ENCODE measurements at regions not wholly inside any gene's neighbourhood (a gene's known extent, or its start where the extent isn't known, plus 50 kb on each side); places are given as distances from the start of the nearest gene placed in this dataset.

- no peak overlapping the region for H3K4me3 ChIP-seq (ENCODE audit: low read length)
- POLR2A ChIA-PET, result no interaction called here
- Mint-ChIP-seq H3K9me3 (no peaks in the 10 kb centered on the region), H3K36me3 (ENCODE audit: low read depth) (no peaks in the 10 kb centered on the region), H3K27me3 (no peaks in the 10 kb centered on the region), H3K27ac (no peak overlapping the region), H3K4me1 (ENCODE audit: low read depth) (no peaks in the 10 kb centered on the region), H3K4me3 (no peak overlapping the region)
- H3K9me3 ChIP-seq (ENCODE audit: control insufficient read depth in 1 of 2, insufficient read depth in 1 of 2, low read length in 2 of 2), result no peaks in the 10 kb centered on the region
- H3K36me3 ChIP-seq (ENCODE audit: insufficient read depth, low read length), result no peaks in the 10 kb centered on the region
- H3K27ac ChIP-seq (ENCODE audit: low read depth in 1 of 2, low read length in 2 of 2), result no peak overlapping the region
- ATAC-seq (ENCODE audit: poor library complexity) (no peak), DNase-seq (no peak)
- intact Hi-C loops (cut with DNase I, micrococcal nuclease), result no loop called here
- no peak for TF ChIP-seq CTCF (IDR thresholded peaks at IDR 0.05)
- CTCF ChIA-PET, result no interaction called here
- no peaks in the 10 kb centered on the region for H3K27me3 ChIP-seq (ENCODE audit: control insufficient read depth in 1 of 2, insufficient read depth in 2 of 2, low read length in 2 of 2)
- H3K4me1 ChIP-seq (ENCODE audit: insufficient read depth, low read length), result no peaks in the 10 kb centered on the region
Observed at GRCh38 chrX:147781844-147782243, 129.9 kb upstream of the FMR1 start.

DNA sequence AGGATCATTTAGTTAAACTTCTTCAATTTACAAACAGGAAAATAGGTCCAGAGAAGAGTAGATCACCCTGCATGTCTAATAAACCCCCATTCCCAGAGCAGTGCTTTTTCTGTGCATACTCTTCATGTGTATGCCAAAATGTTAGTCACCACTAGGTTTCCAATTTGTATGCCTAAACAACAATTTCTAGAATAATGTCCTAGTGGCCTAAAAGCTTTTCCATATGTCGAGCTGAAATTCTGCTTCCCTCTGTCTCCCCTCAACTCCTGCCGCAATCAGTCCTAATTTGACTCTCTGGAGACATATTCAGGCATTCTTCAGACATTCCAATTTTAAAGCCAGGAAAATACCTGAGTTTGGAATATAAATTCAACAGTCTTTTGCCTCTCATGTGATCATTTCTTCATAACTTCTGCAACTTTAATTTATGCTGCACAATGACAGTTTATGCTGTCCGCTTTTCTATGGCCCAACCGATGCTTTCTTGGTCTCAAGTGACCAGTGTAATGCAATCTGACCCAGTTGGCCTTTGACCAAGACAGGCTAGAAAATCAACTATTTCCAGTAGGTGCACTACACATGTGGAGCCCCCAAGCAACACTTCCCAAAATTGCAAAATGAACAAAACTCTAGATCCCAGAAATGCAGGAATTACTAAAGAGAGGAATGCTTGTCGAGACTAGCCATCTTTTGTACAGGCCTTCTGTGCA, 122.9 kb upstream of the FMR1 start:
- Histone ChIP-seq H3K36me3 (ENCODE audit: insufficient read depth, low read length) (no peaks in the 10 kb centered on the region), H3K9me3 (ENCODE audit: control insufficient read depth in 1 of 2, insufficient read depth in 1 of 2, low read length in 2 of 2) (no peaks in the 10 kb centered on the region), H3K27me3 (ENCODE audit: control insufficient read depth in 1 of 2, insufficient read depth in 2 of 2, low read length in 2 of 2) (no peaks in the 10 kb centered on the region), H3K4me1 (ENCODE audit: insufficient read depth, low read length) (no peaks in the 10 kb centered on the region), H3K27ac (ENCODE audit: low read depth in 1 of 2, low read length in 2 of 2) (no peak overlapping the region), H3K4me3 (ENCODE audit: low read length) (no peak overlapping the region)
- no peak overlapping the region for H3K4me3 Mint-ChIP-seq
- no peak for ATAC-seq (ENCODE audit: poor library complexity)
- no peaks in the 10 kb centered on the region for H3K9me3 Mint-ChIP-seq
- H3K27ac Mint-ChIP-seq, result no peak overlapping the region
- H3K27me3 Mint-ChIP-seq, result no peaks in the 10 kb centered on the region
- intact Hi-C loops (cut with DNase I, micrococcal nuclease), result no loop called here
- ChIA-PET CTCF (no interaction called here), POLR2A (no interaction called here)
- TF ChIP-seq CTCF (IDR thresholded peaks at IDR 0.05), result no peak
- DNase-seq, result no peak
- no peaks in the 10 kb centered on the region for H3K4me1 Mint-ChIP-seq (ENCODE audit: low read depth)
- H3K36me3 Mint-ChIP-seq (ENCODE audit: low read depth), result no peaks in the 10 kb centered on the region

GRCh38 chrX:147800663-147801062, 111.1 kb upstream of the FMR1 start:
- H3K27ac ChIP-seq (ENCODE audit: low read depth in 1 of 2, low read length in 2 of 2), result no peak overlapping the region
- no peak overlapping the region for H3K4me3 ChIP-seq (ENCODE audit: low read length)
- no peak for TF ChIP-seq CTCF (IDR thresholded peaks at IDR 0.05)
- Mint-ChIP-seq H3K4me1 (ENCODE audit: low read depth) (no peaks in the 10 kb centered on the region), H3K27me3 (no peaks in the 10 kb centered on the region), H3K4me3 (no peak overlapping the region), H3K9me3 (peaks cover 4% of the 10 kb centered on the region), H3K27ac (no peak overlapping the region), H3K36me3 (ENCODE audit: low read depth) (no peaks in the 10 kb centered on the region)
- CTCF ChIA-PET, result no interaction called here
- intact Hi-C loops (cut with DNase I, micrococcal nuclease), result no loop called here
- ATAC-seq (ENCODE audit: poor library complexity) (no peak), DNase-seq (no peak)
- POLR2A ChIA-PET, result no interaction called here
- H3K27me3 ChIP-seq (ENCODE audit: control insufficient read depth in 1 of 2, insufficient read depth in 2 of 2, low read length in 2 of 2), result no peaks in the 10 kb centered on the region
- no peaks in the 10 kb centered on the region for H3K4me1 ChIP-seq (ENCODE audit: insufficient read depth, low read length)
- no peaks in the 10 kb centered on the region for H3K9me3 ChIP-seq (ENCODE audit: control insufficient read depth in 1 of 2, insufficient read depth in 1 of 2, low read length in 2 of 2)
- no peaks in the 10 kb centered on the region for H3K36me3 ChIP-seq (ENCODE audit: insufficient read depth, low read length)
